ENCODE measurements at regions not wholly inside any gene's neighbourhood (a gene's known extent, or its start where the extent isn't known, plus 50 kb on each side); places are given as distances from the start of the nearest gene placed in this dataset.

- DNase-seq (no peak), ATAC-seq (replicated peaks in 1 of 2) (no peak)
- Mint-ChIP-seq H3K27me3 (ENCODE audit: low read depth) (peaks cover 29% of the 10 kb centered on the region), H3K27ac (no peak overlapping the region), H3K4me3 (no peak overlapping the region), H3K9me3 (no peaks in the 10 kb centered on the region), H3K36me3 (ENCODE audit: insufficient read depth in 2 of 2) (no peaks in the 10 kb centered on the region), H3K4me1 (ENCODE audit: low read depth) (no peaks in the 10 kb centered on the region)
Observed at GRCh38 chrX:16300831-16301230, 133.6 kb downstream of the MAGEB17 start.

- no peak for ATAC-seq (replicated peaks in 1 of 2)
- Mint-ChIP-seq H3K4me3 (no peak overlapping the region), H3K27ac (no peak overlapping the region), H3K36me3 (ENCODE audit: insufficient read depth in 2 of 2) (no peaks in the 10 kb centered on the region), H3K27me3 (ENCODE audit: low read depth) (peaks cover 23% of the 10 kb centered on the region), H3K9me3 (no peaks in the 10 kb centered on the region), H3K4me1 (ENCODE audit: low read depth) (no peaks in the 10 kb centered on the region)
- DNase-seq: no peak
Observed at GRCh38 chrX:16304751-16305150, 137.5 kb downstream of the MAGEB17 start.

GRCh38 chrX:16305187-16305586 is 137.9 kb downstream of the MAGEB17 start:
- ATAC-seq (replicated peaks in 1 of 2) (no peak), DNase-seq (no peak)
- H3K27me3 Mint-ChIP-seq (ENCODE audit: low read depth): peaks cover 23% of the 10 kb centered on the region

GRCh38 chrX:16307950-16308349 is 140.7 kb downstream of the MAGEB17 start:
- H3K9me3 Mint-ChIP-seq: no peaks in the 10 kb centered on the region
- no peak for DNase-seq
- ATAC-seq (replicated peaks in 1 of 2): no peak
- H3K4me1 Mint-ChIP-seq (ENCODE audit: low read depth): no peaks in the 10 kb centered on the region
- peaks cover 35% of the 10 kb centered on the region for H3K27me3 Mint-ChIP-seq (ENCODE audit: low read depth)
- H3K4me3 Mint-ChIP-seq: no peak overlapping the region
- H3K36me3 Mint-ChIP-seq (ENCODE audit: insufficient read depth in 2 of 2): no peaks in the 10 kb centered on the region
- no peak overlapping the region for H3K27ac Mint-ChIP-seq

More at GRCh38 chrX:16305187-16305586, 137.9 kb downstream of the MAGEB17 start:
- Mint-ChIP-seq H3K4me1 (ENCODE audit: low read depth) (no peaks in the 10 kb centered on the region), H3K4me3 (no peak overlapping the region), H3K27ac (no peak overlapping the region), H3K36me3 (ENCODE audit: insufficient read depth in 2 of 2) (no peaks in the 10 kb centered on the region), H3K9me3 (no peaks in the 10 kb centered on the region)

- Mint-ChIP-seq H3K36me3 (ENCODE audit: insufficient read depth in 2 of 2) (no peaks in the 10 kb centered on the region), H3K4me3 (no peak overlapping the region), H3K27ac (no peak overlapping the region), H3K27me3 (ENCODE audit: low read depth) (peaks cover 35% of the 10 kb centered on the region), H3K4me1 (ENCODE audit: low read depth) (no peaks in the 10 kb centered on the region), H3K9me3 (no peaks in the 10 kb centered on the region)
- DNase-seq: no peak
- no peak for ATAC-seq (replicated peaks in 1 of 2)
Observed at GRCh38 chrX:16308773-16309172, 141.5 kb downstream of the MAGEB17 start.

- Mint-ChIP-seq H3K4me3 (no peak overlapping the region), H3K9me3 (no peaks in the 10 kb centered on the region), H3K27me3 (ENCODE audit: low read depth) (peaks cover 35% of the 10 kb centered on the region), H3K27ac (no peak overlapping the region), H3K36me3 (ENCODE audit: insufficient read depth in 2 of 2) (no peaks in the 10 kb centered on the region), H3K4me1 (ENCODE audit: low read depth) (no peaks in the 10 kb centered on the region)
- ATAC-seq (replicated peaks in 1 of 2) (no peak), DNase-seq (no peak)
Observed at GRCh38 chrX:16310326-16310725, 143.0 kb downstream of the MAGEB17 start.

- Mint-ChIP-seq H3K4me1 (ENCODE audit: low read depth) (no peaks in the 10 kb centered on the region), H3K27ac (no peak overlapping the region), H3K9me3 (no peaks in the 10 kb centered on the region), H3K36me3 (ENCODE audit: insufficient read depth in 2 of 2) (no peaks in the 10 kb centered on the region), H3K4me3 (no peak overlapping the region), H3K27me3 (ENCODE audit: low read depth) (peaks cover 35% of the 10 kb centered on the region)
- DNase-seq (no peak), ATAC-seq (replicated peaks in 1 of 2) (no peak)
Observed at GRCh38 chrX:16311671-16312070, 144.4 kb downstream of the MAGEB17 start.

GRCh38 chrX:16312761-16313623 is 145.7 kb downstream of the MAGEB17 start:
- H3K27me3 Mint-ChIP-seq (ENCODE audit: low read depth): peaks cover 33% of the 10 kb centered on the region
- ATAC-seq (replicated peaks in 1 of 2) (no peak), DNase-seq (no peak)
- H3K4me3 Mint-ChIP-seq: no peak overlapping the region
- no peaks in the 10 kb centered on the region for H3K9me3 Mint-ChIP-seq
- H3K27ac Mint-ChIP-seq: no peak overlapping the region
- H3K4me1 Mint-ChIP-seq (ENCODE audit: low read depth): no peaks in the 10 kb centered on the region
- no peaks in the 10 kb centered on the region for H3K36me3 Mint-ChIP-seq (ENCODE audit: insufficient read depth in 2 of 2)

- Mint-ChIP-seq H3K4me3 (no peak overlapping the region), H3K27me3 (ENCODE audit: low read depth) (peaks cover 16% of the 10 kb centered on the region), H3K9me3 (peaks cover 0 to 1% of the 10 kb centered on the region in 2 donors), H3K36me3 (ENCODE audit: insufficient read depth in 2 of 2) (no peaks in the 10 kb centered on the region), H3K4me1 (ENCODE audit: low read depth) (no peaks in the 10 kb centered on the region), H3K27ac (no peak overlapping the region)
- DNase-seq (no peak), ATAC-seq (replicated peaks in 1 of 2) (no peak)
Observed at GRCh38 chrX:16316331-16316730, 149.1 kb downstream of the MAGEB17 start.

GRCh38 chrX:16319929-16320328 is 152.6 kb downstream of the MAGEB17 start:
- Mint-ChIP-seq H3K27ac (no peak overlapping the region), H3K36me3 (ENCODE audit: insufficient read depth in 2 of 2) (peaks cover 0 to 2% of the 10 kb centered on the region in 2 donors), H3K4me1 (ENCODE audit: low read depth) (no peaks in the 10 kb centered on the region), H3K9me3 (peaks cover 0 to 1% of the 10 kb centered on the region in 2 donors), H3K4me3 (no peak overlapping the region), H3K27me3 (ENCODE audit: low read depth) (peaks cover 6% of the 10 kb centered on the region)
- DNase-seq (no peak), ATAC-seq (replicated peaks in 1 of 2) (no peak)

GRCh38 chrX:16320765-16321355 is 153.6 kb downstream of the MAGEB17 start:
- Mint-ChIP-seq H3K27me3 (ENCODE audit: low read depth) (peaks cover 6% of the 10 kb centered on the region), H3K4me3 (no peak overlapping the region), H3K4me1 (ENCODE audit: low read depth) (no peaks in the 10 kb centered on the region), H3K9me3 (peaks cover 0 to 1% of the 10 kb centered on the region in 2 donors), H3K36me3 (ENCODE audit: insufficient read depth in 2 of 2) (peaks cover 0 to 2% of the 10 kb centered on the region in 2 donors), H3K27ac (no peak overlapping the region)
- DNase-seq (no peak), ATAC-seq (replicated peaks in 1 of 2) (no peak)

GRCh38 chrX:16333453-16333852 is 166.2 kb downstream of the MAGEB17 start:
- Mint-ChIP-seq H3K36me3 (ENCODE audit: insufficient read depth in 2 of 2) (no peaks in the 10 kb centered on the region), H3K4me3 (no peak overlapping the region), H3K9me3 (peaks cover 0 to 5% of the 10 kb centered on the region in 2 donors), H3K27me3 (ENCODE audit: low read depth) (peaks cover 7% of the 10 kb centered on the region), H3K27ac (no peak overlapping the region), H3K4me1 (ENCODE audit: low read depth) (peaks cover 6% of the 10 kb centered on the region)
- DNase-seq: no peak
- no peak for ATAC-seq (replicated peaks in 1 of 2)

- Mint-ChIP-seq H3K4me3 (no peak overlapping the region), H3K4me1 (ENCODE audit: low read depth) (peaks cover 6% of the 10 kb centered on the region), H3K27ac (no peak overlapping the region), H3K9me3 (peaks cover 0 to 3% of the 10 kb centered on the region in 2 donors), H3K36me3 (ENCODE audit: insufficient read depth in 2 of 2) (no peaks in the 10 kb centered on the region), H3K27me3 (ENCODE audit: low read depth) (peaks cover 4% of the 10 kb centered on the region)
- no peak for DNase-seq
- ATAC-seq (replicated peaks in 1 of 2): no peak
Observed at GRCh38 chrX:16335181-16335580, 167.9 kb downstream of the MAGEB17 start.
